ENCODE measurements at regions not wholly inside any gene's neighbourhood (a gene's known extent, or its start where the extent isn't known, plus 50 kb on each side); places are given as distances from the start of the nearest gene placed in this dataset.

- TF ChIP-seq ZBED4 (CRISPR knock-in tag; IDR thresholded peaks at IDR 0.05; ENCODE audit: borderline replicate concordance) (no peak), PHF21A (CRISPR knock-in tag; IDR thresholded peaks at IDR 0.05) (no peak), DNMT1 (CRISPR knock-in tag; IDR thresholded peaks at IDR 0.05) (no peak), MIXL1 (CRISPR knock-in tag; IDR thresholded peaks at IDR 0.05) (no peak)
Observed at GRCh38 chr14:98714626-98715425, 557.2 kb downstream of the BCL11B start (continued).

- Histone ChIP-seq H3K4me2 (ENCODE audit: low read depth, low read length) (no peak overlapping the region), H3K36me3 (replicated peaks in 1 of 2; ENCODE audit: control insufficient read depth in 1 of 2, insufficient read depth in 2 of 2, low read length in 2 of 2) (no peaks in the 10 kb centered on the region), H4K20me1 (ENCODE audit: insufficient read depth, low read length) (no peaks in the 10 kb centered on the region), H3K79me2 (ENCODE audit: insufficient read depth, low read length) (no peaks in the 10 kb centered on the region), H3K27ac (ENCODE audit: extremely low read length, insufficient read depth, low read length) (no peak overlapping the region), H3K4me1 (ENCODE audit: insufficient read depth, low read length) (peaks cover 5% of the 10 kb centered on the region; the same call in 1 of the 2 replicates), H2AFZ (ENCODE audit: low read length) (no peak overlapping the region), H3K4me3 (replicated peaks in 1 of 3; ENCODE audit: insufficient read depth in 1 of 3, low read depth in 2 of 3, low read length in 3 of 3) (no peak overlapping the region), H3K9ac (ENCODE audit: insufficient read depth, low read depth, low read length) (no peak overlapping the region), H3K9me3 (ENCODE audit: low read length) (no peaks in the 10 kb centered on the region), H3K27me3 (ENCODE audit: control insufficient read depth in 1 of 2, insufficient read depth in 2 of 2, low read length in 2 of 2) (peaks cover 0 to 5% of the 10 kb centered on the region in 2 experiments; a peak in 1 of 5 replicates)
- no peak for ATAC-seq
- DNase-seq (ENCODE audit: low spot score): no peak
- CTCF ChIA-PET (ENCODE audit: low intra/inter-chr PET ratio, low total read pairs): no interaction called here
- intact Hi-C loops (cut with micrococcal nuclease; ENCODE audit: unreplicated experiment) (no loop called here), in situ Hi-C loops (cut with HindIII; ENCODE audit: extremely low pct_ligation_motif_present, low pct_unique_long_range_greater_than_20kb) (no loop called here)
- POLR2A ChIA-PET: no interaction called here
- BruUV-seq (replicated peaks): no TSS peak
- FAIRE-seq: no peak
- WGBS (ENCODE audit: low lambda C conversion rate): 0% methylated on average over 2 of the region's 7 CpGs
- TF ChIP-seq STAG1 (CRISPR knock-in tag; IDR thresholded peaks at IDR 0.05) (no peak), HOXA7 (CRISPR knock-in tag; IDR thresholded peaks at IDR 0.05) (no peak), ZSCAN29 (CRISPR knock-in tag; conservative IDR thresholded peaks at IDR 0.05) (no peak), KDM3A (CRISPR knock-in tag; IDR thresholded peaks at IDR 0.05; ENCODE audit: low read depth) (no peak), HNF1A (IDR thresholded peaks at IDR 0.05; ENCODE audit: low read depth) (no peak), HNF1A (CRISPR knock-in tag; IDR thresholded peaks at IDR 0.05; ENCODE audit: borderline replicate concordance) (no peak), ZNF639 (CRISPR knock-in tag; conservative IDR thresholded peaks at IDR 0.05) (no peak), ELF4 (CRISPR knock-in tag; IDR thresholded peaks at IDR 0.05; ENCODE audit: borderline replicate concordance) (no peak), ZBTB1 (CRISPR knock-in tag; IDR thresholded peaks at IDR 0.05; ENCODE audit: borderline replicate concordance) (no peak), ZBTB3 (CRISPR knock-in tag; IDR thresholded peaks at IDR 0.05; ENCODE audit: borderline replicate concordance, low read depth) (no peak)
Observed at GRCh38 chr14:98716133-98716532, 555.9 kb downstream of the BCL11B start.

Measured in HepG2 (cell line).